Endothelial cell of umbilical vein (primary cell): ENCODE measurements at regions not wholly inside any gene's neighbourhood (a gene's known extent, or its start where the extent isn't known, plus 50 kb on each side); places are given as distances from the start of the nearest gene placed in this dataset.

ENCODE experiments used
- EZH2 ChIP-seq: IDR thresholded peaks from 2 replicates; pipeline ENCODE4 v1.6.1; 2012; ENCODE audit warnings: borderline replicate concordance, low read depth, mild to moderate bottlenecking, moderate library complexity, low read length, inconsistent platforms; ENCODE audit not compliant: severe bottlenecking
- JUN ChIP-seq: IDR thresholded peaks from 2 replicates; pipeline ENCODE4 v1.6.1; 2011; ENCODE audit warnings: borderline replicate concordance, low read depth; ENCODE audit not compliant: insufficient read length, insufficient read depth
- MYC ChIP-seq: IDR thresholded peaks from one replicate; pipeline ENCODE4 v1.6.1; 2011; ENCODE audit warnings: mild to moderate bottlenecking, low read depth, low read length
- POLR2A ChIP-seq: IDR thresholded peaks from 2 replicates; pipeline ENCODE4 v1.6.1; 2012; ENCODE audit warnings: low read depth, mild to moderate bottlenecking, control low read depth, low read length
- POLR2AphosphoS5 ChIP-seq: IDR thresholded peaks from 2 replicates; pipeline ENCODE4 v1.6.1; 2012; ENCODE audit warnings: low read depth, mild to moderate bottlenecking, control low read depth, low read length, moderate library complexity; ENCODE audit not compliant: insufficient read depth
- TF ChIP-seq, protein P1 (sequence below), 2 donors: IDR thresholded peaks; 1 replicate in 1 of 2; 2 replicates in 1 of 2; pipeline ENCODE4 v1.5.1; 2011; ENCODE audit warnings: low read length in 2 of 2, mild to moderate bottlenecking in 2 of 2, moderate library complexity in 2 of 2, control low read depth in 1 of 2, inconsistent platforms in 1 of 2, low read depth in 1 of 2; ENCODE audit not compliant: insufficient read depth in 1 of 2; ENCODE audit errors: extremely low read depth in 1 of 2
- TF ChIP-seq, protein P2 (sequence below): IDR thresholded peaks from 2 replicates; pipeline ENCODE4 v1.6.1; 2011; ENCODE audit not compliant: insufficient read depth, insufficient read length

DNA sequence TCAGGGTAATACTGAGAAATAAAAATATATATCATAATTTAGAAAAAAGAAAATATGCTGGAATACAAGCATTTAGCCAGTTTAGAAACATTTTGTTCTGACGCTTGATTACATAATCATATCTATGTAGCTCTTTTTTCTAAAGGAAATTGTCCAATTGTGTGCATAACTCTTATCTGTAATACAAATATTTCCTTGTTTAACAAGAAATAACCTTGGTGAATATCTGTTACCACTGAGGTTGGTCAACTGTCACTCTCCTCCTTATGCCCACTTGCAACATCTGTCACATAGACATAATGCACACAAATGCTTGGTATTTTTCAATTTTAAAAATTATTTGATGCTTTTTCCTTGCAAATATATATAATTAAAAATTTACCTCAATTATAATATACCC, 609.7 kb downstream of the TLL1 start:
- TF ChIP-seq, protein P1, sequence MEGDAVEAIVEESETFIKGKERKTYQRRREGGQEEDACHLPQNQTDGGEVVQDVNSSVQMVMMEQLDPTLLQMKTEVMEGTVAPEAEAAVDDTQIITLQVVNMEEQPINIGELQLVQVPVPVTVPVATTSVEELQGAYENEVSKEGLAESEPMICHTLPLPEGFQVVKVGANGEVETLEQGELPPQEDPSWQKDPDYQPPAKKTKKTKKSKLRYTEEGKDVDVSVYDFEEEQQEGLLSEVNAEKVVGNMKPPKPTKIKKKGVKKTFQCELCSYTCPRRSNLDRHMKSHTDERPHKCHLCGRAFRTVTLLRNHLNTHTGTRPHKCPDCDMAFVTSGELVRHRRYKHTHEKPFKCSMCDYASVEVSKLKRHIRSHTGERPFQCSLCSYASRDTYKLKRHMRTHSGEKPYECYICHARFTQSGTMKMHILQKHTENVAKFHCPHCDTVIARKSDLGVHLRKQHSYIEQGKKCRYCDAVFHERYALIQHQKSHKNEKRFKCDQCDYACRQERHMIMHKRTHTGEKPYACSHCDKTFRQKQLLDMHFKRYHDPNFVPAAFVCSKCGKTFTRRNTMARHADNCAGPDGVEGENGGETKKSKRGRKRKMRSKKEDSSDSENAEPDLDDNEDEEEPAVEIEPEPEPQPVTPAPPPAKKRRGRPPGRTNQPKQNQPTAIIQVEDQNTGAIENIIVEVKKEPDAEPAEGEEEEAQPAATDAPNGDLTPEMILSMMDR (IDR thresholded peaks at IDR 0.05; ENCODE audit: extremely low read depth in 1 of 2, insufficient read depth in 1 of 2, low read depth in 1 of 2, low read length in 2 of 2), result no peak
- no peak for TF ChIP-seq POLR2A
- TF ChIP-seq POLR2AphosphoS5, result no peak
- TF ChIP-seq, protein P2, sequence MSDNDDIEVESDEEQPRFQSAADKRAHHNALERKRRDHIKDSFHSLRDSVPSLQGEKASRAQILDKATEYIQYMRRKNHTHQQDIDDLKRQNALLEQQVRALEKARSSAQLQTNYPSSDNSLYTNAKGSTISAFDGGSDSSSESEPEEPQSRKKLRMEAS, result no peak
- TF ChIP-seq EZH2, result no peak
- no peak for TF ChIP-seq MYC
- TF ChIP-seq JUN, result no peak
